ENCODE measurements at regions not wholly inside any gene's neighbourhood (a gene's known extent, or its start where the extent isn't known, plus 50 kb on each side); places are given as distances from the start of the nearest gene placed in this dataset.
"Not testable (repeated sequence)": the region's sequence is repeated elsewhere in the genome, so short reads cannot be mapped to it uniquely, and the experiment has no call there.

DNA sequence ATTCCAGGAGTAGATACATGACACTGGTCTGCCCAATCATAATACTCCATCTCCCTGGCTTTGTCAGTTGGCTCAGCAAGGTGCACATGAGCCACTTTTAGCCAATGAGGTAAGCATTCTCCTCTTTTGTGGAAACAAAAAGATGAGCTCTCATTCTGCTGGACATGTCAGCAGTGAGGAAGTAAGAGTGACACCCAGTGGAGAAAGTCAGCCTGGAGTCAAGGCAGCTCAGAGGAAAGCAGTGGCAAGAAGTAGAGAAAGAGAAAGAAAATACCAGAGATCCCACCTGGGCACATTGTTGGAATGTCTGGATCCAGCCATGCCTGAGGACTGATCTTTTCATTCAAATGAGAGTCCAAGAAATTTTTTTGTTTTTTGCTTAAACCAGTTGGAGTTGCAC, 496.9 kb upstream of the C16orf82 start:
- Mint-ChIP-seq H3K27me3 (ENCODE audit: low read depth) (peaks cover 23% of the 10 kb centered on the region), H3K27ac (no peak overlapping the region), H3K4me1 (no peaks in the 10 kb centered on the region), H3K36me3 (ENCODE audit: low read depth) (no peaks in the 10 kb centered on the region), H3K4me3 (no peak overlapping the region), H3K9me3 (no peaks in the 10 kb centered on the region)
- TF ChIP-seq, protein P1, sequence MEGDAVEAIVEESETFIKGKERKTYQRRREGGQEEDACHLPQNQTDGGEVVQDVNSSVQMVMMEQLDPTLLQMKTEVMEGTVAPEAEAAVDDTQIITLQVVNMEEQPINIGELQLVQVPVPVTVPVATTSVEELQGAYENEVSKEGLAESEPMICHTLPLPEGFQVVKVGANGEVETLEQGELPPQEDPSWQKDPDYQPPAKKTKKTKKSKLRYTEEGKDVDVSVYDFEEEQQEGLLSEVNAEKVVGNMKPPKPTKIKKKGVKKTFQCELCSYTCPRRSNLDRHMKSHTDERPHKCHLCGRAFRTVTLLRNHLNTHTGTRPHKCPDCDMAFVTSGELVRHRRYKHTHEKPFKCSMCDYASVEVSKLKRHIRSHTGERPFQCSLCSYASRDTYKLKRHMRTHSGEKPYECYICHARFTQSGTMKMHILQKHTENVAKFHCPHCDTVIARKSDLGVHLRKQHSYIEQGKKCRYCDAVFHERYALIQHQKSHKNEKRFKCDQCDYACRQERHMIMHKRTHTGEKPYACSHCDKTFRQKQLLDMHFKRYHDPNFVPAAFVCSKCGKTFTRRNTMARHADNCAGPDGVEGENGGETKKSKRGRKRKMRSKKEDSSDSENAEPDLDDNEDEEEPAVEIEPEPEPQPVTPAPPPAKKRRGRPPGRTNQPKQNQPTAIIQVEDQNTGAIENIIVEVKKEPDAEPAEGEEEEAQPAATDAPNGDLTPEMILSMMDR (IDR thresholded peaks at IDR 0.05; ENCODE audit: unreplicated experiment in 3 of 3): peak; percentile 42 to 44 (median 43)

DNA sequence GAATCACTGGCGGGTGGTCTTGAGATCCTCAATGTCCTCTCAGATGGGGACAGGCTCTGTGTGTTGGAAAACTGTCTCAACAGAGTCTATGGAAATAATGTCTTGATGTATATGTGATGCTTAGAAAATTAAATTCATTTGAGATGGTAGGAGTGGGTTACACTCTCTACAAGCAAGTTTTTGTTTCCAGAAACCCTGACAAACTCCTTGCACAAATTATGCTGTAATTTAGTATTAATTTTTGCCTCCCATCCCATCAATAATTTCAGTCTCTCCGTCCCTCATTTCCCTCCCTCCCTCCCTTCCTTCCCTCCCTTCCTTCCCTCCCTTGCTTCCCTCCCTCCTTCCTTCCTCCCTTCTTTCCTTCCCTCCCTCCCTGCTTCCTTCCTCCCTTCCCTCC, 488.0 kb upstream of the C16orf82 start:
- H3K4me3 Mint-ChIP-seq: no peak overlapping the region
- no peaks in the 10 kb centered on the region for H3K4me1 Mint-ChIP-seq
- H3K36me3 Mint-ChIP-seq (ENCODE audit: low read depth): no peaks in the 10 kb centered on the region
- peaks cover 3% of the 10 kb centered on the region for H3K9me3 Mint-ChIP-seq
- TF ChIP-seq, protein P1 (IDR thresholded peaks at IDR 0.05; ENCODE audit: unreplicated experiment in 3 of 3): no peak
- no peak overlapping the region for H3K27ac Mint-ChIP-seq
- peaks cover 11% of the 10 kb centered on the region for H3K27me3 Mint-ChIP-seq (ENCODE audit: low read depth)

DNA sequence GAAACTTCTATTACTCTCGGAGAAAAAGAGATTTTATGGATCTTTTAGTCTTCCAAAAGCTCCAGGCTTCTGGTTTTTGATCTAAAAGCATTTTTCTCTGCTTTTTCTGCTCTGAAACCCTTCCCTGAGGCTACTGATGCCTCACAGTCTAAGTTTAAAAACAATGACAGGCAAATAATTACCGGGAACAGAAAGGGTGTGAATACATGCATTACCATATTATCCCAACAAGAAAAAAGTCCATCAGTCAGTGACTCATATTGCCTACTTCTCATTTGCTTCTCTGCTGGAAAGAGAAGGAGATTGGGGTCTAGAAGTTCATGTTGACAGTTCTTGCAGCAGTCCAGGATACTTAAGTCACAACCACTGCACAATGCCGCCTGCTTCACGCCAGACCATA, 482.9 kb upstream of the C16orf82 start:
- Mint-ChIP-seq H3K27ac (no peak overlapping the region), H3K27me3 (ENCODE audit: low read depth) (peaks cover 13% of the 10 kb centered on the region), H3K4me1 (no peaks in the 10 kb centered on the region), H3K36me3 (ENCODE audit: low read depth) (no peaks in the 10 kb centered on the region), H3K4me3 (no peak overlapping the region), H3K9me3 (peaks cover 5% of the 10 kb centered on the region)
- TF ChIP-seq, protein P1 (IDR thresholded peaks at IDR 0.05; ENCODE audit: unreplicated experiment in 3 of 3): no peak

DNA sequence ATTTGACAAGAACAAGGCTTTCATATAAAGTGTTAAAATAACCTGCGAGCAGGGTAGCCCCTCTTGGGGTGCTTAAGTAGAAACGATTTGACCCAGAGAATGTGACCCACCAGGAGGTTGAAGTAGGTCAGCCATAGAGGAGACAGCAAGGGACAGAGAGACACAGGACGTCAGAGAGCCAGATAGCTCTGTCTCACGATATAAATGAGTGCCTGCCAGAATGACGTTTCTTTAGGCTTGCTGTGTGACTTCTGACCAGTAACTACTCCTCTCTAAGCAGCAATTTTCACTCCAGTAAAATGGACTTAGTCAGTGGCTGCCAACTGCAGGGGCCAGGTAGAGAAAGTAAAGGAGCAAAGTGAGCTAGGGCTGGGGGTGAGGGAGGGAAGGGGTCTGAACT, 473.0 kb upstream of the C16orf82 start:
- TF ChIP-seq, protein P1 (IDR thresholded peaks at IDR 0.05; ENCODE audit: unreplicated experiment in 3 of 3): no peak
- H3K4me3 Mint-ChIP-seq: no peak overlapping the region
- no peaks in the 10 kb centered on the region for H3K36me3 Mint-ChIP-seq (ENCODE audit: low read depth)
- H3K27ac Mint-ChIP-seq: no peak overlapping the region
- no peaks in the 10 kb centered on the region for H3K9me3 Mint-ChIP-seq
- no peaks in the 10 kb centered on the region for H3K4me1 Mint-ChIP-seq
- peaks cover 15% of the 10 kb centered on the region for H3K27me3 Mint-ChIP-seq (ENCODE audit: low read depth)

DNA sequence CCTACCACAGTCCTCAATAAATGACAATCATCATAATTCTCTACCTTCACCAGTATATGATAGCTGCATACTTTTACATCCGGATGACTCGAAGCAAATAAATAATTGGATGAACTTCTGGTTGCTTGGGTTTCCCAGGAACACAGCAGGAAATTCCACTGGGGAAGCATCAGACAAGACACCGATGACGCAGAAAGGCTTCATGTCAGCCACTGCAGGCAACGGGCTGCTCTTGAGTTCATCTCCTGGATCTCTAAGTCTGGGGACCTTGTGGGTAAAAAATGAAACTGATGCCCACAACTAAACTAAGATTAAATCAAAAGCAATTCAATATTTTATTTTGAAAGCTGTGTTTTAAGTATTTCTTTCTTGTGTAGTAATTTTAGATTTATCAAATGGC, 472.1 kb upstream of the C16orf82 start:
- TF ChIP-seq, protein P1 (IDR thresholded peaks at IDR 0.05; ENCODE audit: unreplicated experiment in 3 of 3): no peak
- peaks cover 15% of the 10 kb centered on the region for H3K27me3 Mint-ChIP-seq (ENCODE audit: low read depth)
- no peak overlapping the region for H3K27ac Mint-ChIP-seq
- H3K4me3 Mint-ChIP-seq: no peak overlapping the region
- no peaks in the 10 kb centered on the region for H3K9me3 Mint-ChIP-seq
- no peaks in the 10 kb centered on the region for H3K36me3 Mint-ChIP-seq (ENCODE audit: low read depth)
- H3K4me1 Mint-ChIP-seq: no peaks in the 10 kb centered on the region

DNA sequence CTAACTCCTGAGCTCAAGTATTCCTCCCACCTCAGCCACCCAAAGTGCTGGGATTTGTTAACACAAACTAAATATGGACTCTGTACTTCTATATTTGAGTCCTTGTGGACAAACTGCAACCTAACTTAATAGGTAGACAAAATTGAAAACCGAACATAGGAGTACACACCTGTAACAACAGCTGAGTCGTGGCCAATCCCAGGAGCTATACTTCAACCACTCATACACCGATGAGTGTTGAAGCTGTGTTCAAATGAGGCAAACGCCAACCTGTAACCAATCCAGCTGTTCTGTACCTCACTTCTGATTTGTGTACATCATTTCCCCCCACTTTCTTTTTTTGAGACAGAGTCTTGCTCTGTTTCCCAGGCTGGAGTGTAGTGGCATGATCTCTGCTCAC, 471.5 kb upstream of the C16orf82 start:
- H3K27me3 Mint-ChIP-seq (ENCODE audit: low read depth): peaks cover 15% of the 10 kb centered on the region
- TF ChIP-seq, protein P1 (IDR thresholded peaks at IDR 0.05; ENCODE audit: unreplicated experiment in 3 of 3): no peak
- H3K4me3 Mint-ChIP-seq: no peak overlapping the region
- H3K9me3 Mint-ChIP-seq: no peaks in the 10 kb centered on the region
- H3K4me1 Mint-ChIP-seq: no peaks in the 10 kb centered on the region
- no peak overlapping the region for H3K27ac Mint-ChIP-seq
- no peaks in the 10 kb centered on the region for H3K36me3 Mint-ChIP-seq (ENCODE audit: low read depth)

DNA sequence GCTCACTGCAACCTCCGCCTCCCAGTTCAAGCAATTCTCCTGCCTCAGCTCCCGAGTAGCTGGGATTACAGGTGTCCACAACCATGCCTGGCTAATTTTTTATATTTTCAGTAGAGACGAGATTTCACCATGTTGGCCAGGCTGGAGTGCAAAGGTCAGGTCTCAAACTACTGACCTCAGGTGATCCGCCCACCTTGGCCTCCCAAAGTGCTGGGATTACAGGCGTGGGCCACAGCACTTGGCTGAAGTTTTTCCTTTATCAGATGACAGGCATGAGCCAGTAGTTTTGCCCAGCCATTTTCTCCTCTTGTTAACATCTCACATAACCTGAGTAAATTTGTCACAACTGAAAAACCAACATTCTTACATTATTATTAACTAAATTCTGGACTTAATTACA, 470.7 kb upstream of the C16orf82 start:
- not testable (repeated sequence) for H3K36me3 Mint-ChIP-seq (ENCODE audit: low read depth); H3K9me3 Mint-ChIP-seq; H3K4me3 Mint-ChIP-seq; H3K4me1 Mint-ChIP-seq; H3K27ac Mint-ChIP-seq
- peaks cover 15% of the 10 kb centered on the region for H3K27me3 Mint-ChIP-seq (ENCODE audit: low read depth)
